OCI-LY3 (cell line): ENCODE measurements at regions not wholly inside any gene's neighbourhood (a gene's known extent, or its start where the extent isn't known, plus 50 kb on each side); places are given as distances from the start of the nearest gene placed in this dataset.

Experiments used
- EZH2phosphoT487 ChIP-seq: fragments of 200-600 bp; shearing (Covaris generic); IDR thresholded peaks from 2 replicates; pipeline ENCODE4 v1.6.1; 2018; ENCODE audit warnings: antibody characterized with exemption, mixed run types, low read depth
- TF ChIP-seq, protein P1 (sequence below): fragments of 200-600, 300-600 bp; sonication (generic); IDR thresholded peaks from 2 replicates; pipeline ENCODE4 v1.5.1; 2014; ENCODE audit warnings: antibody characterized with exemption, low read length, low read depth

DNA sequence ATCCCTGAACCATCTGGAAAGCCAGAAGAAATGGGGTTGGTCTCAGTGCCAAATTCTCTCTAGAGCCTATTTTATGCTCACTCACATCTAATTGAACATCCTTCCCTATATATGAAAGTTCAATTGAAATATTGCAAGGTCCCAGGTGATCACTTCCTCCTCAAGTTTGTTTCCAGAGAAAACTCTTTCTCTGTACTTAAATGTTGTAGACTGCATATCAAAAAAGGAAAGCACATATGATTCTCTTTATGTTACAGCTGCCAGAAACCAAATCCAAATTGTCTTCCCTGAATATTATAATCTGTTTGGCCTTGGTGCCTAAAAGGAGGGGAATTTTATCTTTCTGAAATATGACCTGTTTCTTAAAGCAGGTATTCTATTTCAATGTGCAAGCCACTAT is 93.3 kb downstream of the SHOX2 start:
- TF ChIP-seq, protein P1, sequence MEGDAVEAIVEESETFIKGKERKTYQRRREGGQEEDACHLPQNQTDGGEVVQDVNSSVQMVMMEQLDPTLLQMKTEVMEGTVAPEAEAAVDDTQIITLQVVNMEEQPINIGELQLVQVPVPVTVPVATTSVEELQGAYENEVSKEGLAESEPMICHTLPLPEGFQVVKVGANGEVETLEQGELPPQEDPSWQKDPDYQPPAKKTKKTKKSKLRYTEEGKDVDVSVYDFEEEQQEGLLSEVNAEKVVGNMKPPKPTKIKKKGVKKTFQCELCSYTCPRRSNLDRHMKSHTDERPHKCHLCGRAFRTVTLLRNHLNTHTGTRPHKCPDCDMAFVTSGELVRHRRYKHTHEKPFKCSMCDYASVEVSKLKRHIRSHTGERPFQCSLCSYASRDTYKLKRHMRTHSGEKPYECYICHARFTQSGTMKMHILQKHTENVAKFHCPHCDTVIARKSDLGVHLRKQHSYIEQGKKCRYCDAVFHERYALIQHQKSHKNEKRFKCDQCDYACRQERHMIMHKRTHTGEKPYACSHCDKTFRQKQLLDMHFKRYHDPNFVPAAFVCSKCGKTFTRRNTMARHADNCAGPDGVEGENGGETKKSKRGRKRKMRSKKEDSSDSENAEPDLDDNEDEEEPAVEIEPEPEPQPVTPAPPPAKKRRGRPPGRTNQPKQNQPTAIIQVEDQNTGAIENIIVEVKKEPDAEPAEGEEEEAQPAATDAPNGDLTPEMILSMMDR = no peak
- TF ChIP-seq EZH2phosphoT487 = no peak
